Right renal pelvis (tissue), 4 donors: ENCODE measurements at regions not wholly inside any gene's neighbourhood (a gene's known extent, or its start where the extent isn't known, plus 50 kb on each side); places are given as distances from the start of the nearest gene placed in this dataset.
"Not testable (repeated sequence)": the region's sequence is repeated elsewhere in the genome, so short reads cannot be mapped to it uniquely, and the experiment has no call there.

Source experiments
- DNase-seq, 4 donors: peaks; one replicate each; pipeline ENCODE4 v3.0.0-alpha.2; 2013; ENCODE audit warnings: low read depth in 4 of 4, low spot score in 3 of 4, missing footprints in 1 of 4

DNA sequence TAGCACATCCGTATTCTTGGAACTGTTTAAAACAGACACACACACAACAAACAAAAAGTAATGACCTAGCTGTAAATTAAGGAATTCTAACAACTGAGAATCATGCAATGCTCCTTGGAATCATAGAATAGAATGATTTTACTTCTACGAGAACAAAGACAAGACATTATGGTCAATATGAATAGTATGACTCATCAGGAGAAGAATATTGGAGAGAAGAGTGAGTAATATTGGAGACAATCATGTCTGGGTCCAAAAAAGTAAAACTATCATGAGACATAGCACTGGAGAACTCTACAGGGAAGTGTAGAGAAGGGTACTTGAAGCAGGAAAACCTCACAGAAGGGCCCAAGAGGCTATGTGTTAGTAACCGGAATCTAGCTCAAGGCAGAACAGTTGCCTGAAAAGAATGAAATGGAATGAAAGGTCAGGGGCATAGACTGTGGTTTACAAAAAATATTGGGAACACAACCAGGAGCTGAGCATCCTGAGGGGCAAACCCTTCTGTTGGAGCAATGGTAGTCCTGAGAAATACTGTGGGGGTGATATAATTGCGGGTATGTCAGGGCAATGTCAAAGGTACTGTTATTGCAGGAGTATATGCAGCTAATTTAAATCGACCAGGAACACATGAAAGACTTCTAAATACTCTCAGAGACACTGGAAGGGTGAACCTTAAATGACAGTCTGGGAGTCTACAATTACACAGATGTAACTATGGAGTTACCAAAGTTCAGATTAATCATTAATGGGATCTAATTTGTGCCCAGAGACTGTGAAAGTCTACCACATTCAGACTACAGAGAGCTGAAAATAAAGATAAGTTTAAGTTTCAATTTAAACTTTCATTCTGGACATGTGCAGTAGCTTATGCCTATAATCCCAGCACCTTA lies 201.2 kb downstream of the BCHE start:
- DNase-seq: peak in 2 of 4 donors; percentile 5 to 6

DNA sequence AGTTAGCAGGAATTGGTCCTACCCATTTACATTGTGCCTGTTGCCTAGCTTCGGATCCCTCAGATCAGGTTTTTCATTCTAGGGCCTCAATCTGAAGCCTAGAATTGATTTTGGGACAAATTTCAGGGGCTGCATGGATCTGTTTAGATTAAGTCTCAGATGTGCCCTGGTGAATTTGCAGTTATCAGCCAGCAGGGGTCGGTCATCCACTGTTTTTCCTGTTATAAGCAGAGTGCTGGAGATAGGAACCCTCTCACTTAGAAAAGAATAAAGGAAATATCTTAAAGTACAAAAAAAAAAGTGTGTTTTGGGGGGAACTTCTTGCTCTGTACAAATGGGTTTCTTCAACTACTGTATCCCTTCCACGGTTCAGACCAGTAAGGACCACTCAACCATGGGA lies 212.5 kb downstream of the BCHE start:
- no peak for DNase-seq

- DNase-seq: no peak
Observed at GRCh38 chr3:165622356-165622755, 214.9 kb downstream of the BCHE start.

GRCh38 chr3:165619069-165619468 lies 218.2 kb downstream of the BCHE start:
- DNase-seq: no peak

DNA sequence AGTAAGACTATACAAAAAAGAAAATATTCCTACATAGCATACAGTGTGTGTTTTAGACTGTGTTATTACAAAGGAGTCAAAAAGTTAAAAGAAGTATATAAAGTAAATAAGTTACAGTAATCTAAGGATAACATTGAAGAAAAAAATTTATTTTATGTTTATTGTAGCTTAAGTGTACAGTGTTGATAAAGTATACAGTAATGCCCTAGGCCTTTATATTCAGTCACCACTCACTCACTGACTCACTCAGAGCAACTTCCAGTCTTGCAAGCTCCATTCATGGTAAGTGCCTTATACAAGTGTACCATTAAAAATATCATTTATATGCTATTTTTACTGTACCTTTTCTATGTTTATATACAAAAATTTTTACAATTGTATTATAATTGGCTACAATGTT lies 220.1 kb downstream of the BCHE start:
- DNase-seq: no peak

GRCh38 chr3:165614337-165614736 lies 222.9 kb downstream of the BCHE start:
- DNase-seq: no peak

GRCh38 chr3:165613014-165613413 lies 224.2 kb downstream of the BCHE start:
- DNase-seq: no peak

DNA sequence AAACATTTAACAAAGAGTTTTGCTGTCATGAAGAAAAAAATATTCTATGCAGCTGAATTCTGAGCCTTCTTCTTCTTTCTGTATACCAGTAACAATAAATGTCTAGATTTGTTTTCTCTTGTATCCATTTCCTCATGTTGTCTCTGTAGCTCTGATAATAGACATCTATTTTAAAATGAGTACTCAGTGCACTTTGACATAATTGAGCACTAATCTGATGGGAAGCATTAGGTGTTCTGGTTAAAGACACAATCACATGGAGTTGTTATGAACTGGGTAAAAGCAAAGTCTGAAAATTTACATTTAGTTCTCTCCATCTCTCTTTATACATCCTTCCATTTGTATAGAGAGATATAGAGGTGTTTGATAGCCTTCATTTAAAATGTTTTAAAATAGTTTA lies 230.0 kb downstream of the BCHE start:
- no peak for DNase-seq

GRCh38 chr3:165603196-165603595 lies 234.0 kb downstream of the BCHE start:
- DNase-seq: no peak

- not testable (repeated sequence) for DNase-seq
Observed at GRCh38 chr3:165572566-165572965, 264.7 kb downstream of the BCHE start.

DNA sequence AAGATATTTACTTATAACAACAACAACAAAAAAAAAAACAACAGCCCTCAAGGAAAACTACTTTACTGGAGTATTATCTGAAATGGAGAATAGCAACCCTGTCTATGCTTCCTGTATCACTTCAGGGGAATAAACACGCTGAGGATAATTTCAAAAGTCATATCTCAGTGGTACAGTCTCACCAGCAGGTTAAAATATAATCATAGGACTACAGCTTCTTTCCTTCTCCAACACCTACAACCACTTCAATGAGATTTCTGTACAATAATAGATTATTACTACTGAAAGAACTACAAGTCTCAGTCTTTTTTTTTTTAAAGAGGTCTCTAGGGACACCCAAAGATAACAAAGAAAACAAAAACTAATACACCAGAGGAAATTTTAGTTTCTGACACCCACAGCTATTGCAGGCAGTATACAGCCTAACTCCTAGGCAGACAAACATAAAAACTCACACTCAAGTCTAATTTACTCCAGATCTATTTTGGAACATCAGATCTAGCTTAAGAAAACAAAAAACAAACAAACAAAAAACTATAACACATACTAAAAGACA lies 268.2 kb downstream of the BCHE start:
- no peak for DNase-seq

DNA sequence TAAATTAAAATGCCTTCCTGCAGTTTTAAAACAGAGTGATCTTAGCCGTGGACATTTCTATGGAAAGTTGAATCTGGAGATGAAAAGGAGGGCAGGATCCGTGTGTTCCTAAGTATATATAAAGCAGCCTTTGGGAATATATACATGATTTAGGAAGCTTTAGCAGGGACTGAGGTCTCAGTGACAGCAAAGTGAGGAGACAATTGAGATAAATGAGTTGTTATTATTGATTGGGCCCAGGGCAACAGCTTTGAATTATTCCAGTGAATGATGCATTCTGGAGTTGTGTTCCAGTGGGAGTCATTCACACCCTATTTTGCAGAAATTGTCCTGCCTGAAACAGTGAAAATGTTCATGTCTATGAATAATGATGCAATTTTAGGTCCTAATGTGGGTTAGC lies 281.4 kb downstream of the BCHE start:
- DNase-seq: no peak

- DNase-seq: no peak
Observed at GRCh38 chr3:165553371-165553770, 283.9 kb downstream of the BCHE start.

- DNase-seq: no peak
Observed at GRCh38 chr3:165549665-165550064, 287.6 kb downstream of the BCHE start.

GRCh38 chr3:165549037-165549436 lies 288.2 kb downstream of the BCHE start:
- no peak for DNase-seq

DNA sequence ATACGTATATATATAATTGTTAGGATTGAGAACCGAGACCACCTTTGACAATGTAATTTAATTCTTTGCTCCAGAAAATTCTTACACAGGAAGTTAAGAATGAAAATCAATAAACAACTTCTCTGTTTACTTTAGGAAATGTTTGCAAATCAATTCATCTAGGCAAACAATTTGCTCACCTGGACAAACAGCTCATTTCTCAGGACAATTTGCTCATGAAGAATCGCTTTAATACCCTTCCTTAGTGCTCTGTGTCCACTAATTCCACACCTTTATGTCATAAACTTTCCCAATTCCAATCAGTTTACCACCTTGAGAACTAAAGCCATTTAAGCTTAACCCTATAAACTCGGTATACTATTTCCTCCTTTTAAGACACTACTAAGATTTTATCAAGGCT lies 292.2 kb downstream of the BCHE start:
- DNase-seq: no peak

- DNase-seq: no peak
Observed at GRCh38 chr3:165544432-165544831, 292.8 kb downstream of the BCHE start.

- DNase-seq: no peak
Observed at GRCh38 chr3:165538166-165538565, 299.1 kb downstream of the BCHE start.

- DNase-seq: no peak
Observed at GRCh38 chr3:165532851-165533250, 304.4 kb downstream of the BCHE start.

GRCh38 chr3:165529451-165529850 lies 307.8 kb downstream of the BCHE start:
- DNase-seq: no peak

DNA sequence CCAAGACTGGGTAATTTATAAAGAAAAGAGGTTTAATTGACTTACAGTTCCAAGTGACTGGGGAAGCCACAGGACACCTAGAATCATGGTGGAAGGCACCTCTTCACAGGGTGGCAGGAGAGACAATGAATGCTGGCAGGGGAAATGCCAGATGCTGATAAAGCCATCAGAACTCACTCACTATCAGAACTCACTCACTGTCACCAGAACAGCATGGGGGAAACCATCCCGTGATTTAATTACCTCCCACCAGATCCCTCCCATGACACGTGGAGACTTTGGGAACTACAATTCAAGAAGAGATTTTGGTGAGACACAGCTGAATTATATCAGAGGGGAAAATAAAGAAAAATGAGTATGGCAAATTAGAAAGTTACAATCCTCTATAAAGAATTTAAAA lies 310.9 kb downstream of the BCHE start:
- DNase-seq: no peak

DNA sequence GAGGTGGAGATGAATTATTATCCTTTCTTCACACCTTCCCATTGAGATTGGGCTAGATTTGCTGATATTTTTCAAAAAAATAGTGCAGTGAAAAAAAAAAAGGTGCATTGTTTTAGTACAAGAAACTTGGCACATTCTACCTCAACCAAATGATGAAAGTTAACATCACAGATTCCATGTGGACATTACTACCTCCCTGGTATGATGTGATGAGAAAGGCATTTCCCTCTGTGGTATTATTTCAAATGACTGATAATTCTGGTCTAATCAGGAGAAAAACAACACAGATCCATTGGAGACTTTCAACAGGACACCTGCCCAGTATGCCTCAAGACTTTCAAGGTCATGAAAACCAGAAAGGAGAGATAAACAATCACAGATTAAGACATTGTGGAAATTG lies 313.4 kb downstream of the BCHE start:
- no peak for DNase-seq
